DND-41 (cell line): ENCODE measurements at regions not wholly inside any gene's neighbourhood (a gene's known extent, or its start where the extent isn't known, plus 50 kb on each side); places are given as distances from the start of the nearest gene placed in this dataset.
"Not testable (repeated sequence)": the region's sequence is repeated elsewhere in the genome, so short reads cannot be mapped to it uniquely, and the experiment has no call there.

ENCODE experiments used
- ATAC-seq: fragments of 200-7000 bp; cut with Tn5 transposase; 3 replicates; pipeline ENCODE4 v1.9.1; 2021; ENCODE audit warnings: low read depth; ENCODE audit not compliant: insufficient read depth
- DNase-seq: peaks from one replicate; pipeline ENCODE4 v3.0.0-alpha.2; 2020
- H2AFZ ChIP-seq: 2 replicates; pipeline ENCODE4 v1.6.0; 2012; ENCODE audit warnings: low read depth, low read length
- H3K27ac ChIP-seq: 2 replicates; pipeline ENCODE4 v1.5.1; 2012; ENCODE audit warnings: low read length, inconsistent platforms
- H3K27me3 ChIP-seq: fragments of 200-600 bp; sonication (generic); 2 replicates; pipeline ENCODE4 v1.6.0; 2012; ENCODE audit warnings: low read length, mild to moderate bottlenecking, inconsistent platforms; ENCODE audit not compliant: insufficient read depth, poor library complexity
- H3K36me3 ChIP-seq: 2 replicates; pipeline ENCODE4 v1.5.1; 2012; ENCODE audit warnings: low read length, inconsistent platforms; ENCODE audit not compliant: insufficient read depth
- H3K4me1 ChIP-seq: 2 replicates; pipeline ENCODE4 v1.5.1; 2012; ENCODE audit warnings: mild to moderate bottlenecking, low read length; ENCODE audit not compliant: insufficient read depth
- H3K4me2 ChIP-seq: 2 replicates; pipeline ENCODE4 v1.6.0; 2012; ENCODE audit warnings: mild to moderate bottlenecking, moderate library complexity, low read length, inconsistent platforms; ENCODE audit not compliant: insufficient read depth
- H3K4me3 ChIP-seq, 2 experiments: fragments of 200-600 bp in 1 of 2; shearing (Covaris generic) in 1 of 2; 2 replicates each; pipeline ENCODE4 v1.5.1; 2012 to 2016; ENCODE audit warnings: inconsistent platforms in 2 of 2, low read length in 2 of 2, mild to moderate bottlenecking in 2 of 2, low read depth in 1 of 2, moderate library complexity in 1 of 2
- H3K79me2 ChIP-seq: 2 replicates; pipeline ENCODE4 v1.6.0; 2012; ENCODE audit warnings: low read length, inconsistent platforms; ENCODE audit not compliant: insufficient read depth
- H3K9ac ChIP-seq: 2 replicates; pipeline ENCODE4 v1.6.0; 2012; ENCODE audit warnings: low read depth, mild to moderate bottlenecking, inconsistent platforms, low read length, moderate library complexity
- H3K9me3 ChIP-seq: 2 replicates; pipeline ENCODE4 v1.5.1; 2012; ENCODE audit warnings: low read length, moderate library complexity, mild to moderate bottlenecking, inconsistent platforms; ENCODE audit not compliant: insufficient read depth, severe bottlenecking
- H4K20me1 ChIP-seq: 2 replicates; pipeline ENCODE4 v1.6.0; 2012; ENCODE audit warnings: low read length; ENCODE audit not compliant: insufficient read depth
- EZH2 ChIP-seq: IDR thresholded peaks from 3 replicates; pipeline ENCODE4 v1.6.1; 2012; ENCODE audit warnings: borderline replicate concordance, low read depth, mild to moderate bottlenecking, moderate library complexity, low read length, inconsistent platforms; ENCODE audit not compliant: severe bottlenecking
- TF ChIP-seq, protein P1 (sequence below): IDR thresholded peaks from 2 replicates; pipeline ENCODE4 v1.5.1; 2012; ENCODE audit warnings: borderline replicate concordance, low read length, moderate library complexity, mild to moderate bottlenecking; ENCODE audit not compliant: poor library complexity, severe bottlenecking; ENCODE audit errors: extremely low read depth

DNA sequence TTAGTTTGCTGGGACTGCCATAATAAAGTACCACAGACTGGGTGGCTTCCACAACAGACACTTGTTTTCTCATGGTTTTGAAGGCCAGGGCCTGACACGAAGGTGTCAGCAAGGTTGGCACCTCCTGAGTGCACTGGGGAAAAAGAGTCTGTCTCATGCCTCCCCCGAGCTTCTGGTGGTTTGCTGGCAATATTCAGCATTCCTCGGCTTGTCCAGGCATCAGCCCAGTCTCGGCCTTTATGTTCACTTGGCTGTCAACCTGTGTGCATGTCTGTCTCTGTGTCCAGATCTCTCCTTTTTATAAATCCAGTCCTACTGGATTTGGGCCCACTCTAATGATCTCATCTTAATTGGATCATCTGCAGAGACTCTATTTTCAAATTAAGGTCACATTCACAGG lies 72.6 kb downstream of the DOP1B start:
- Histone ChIP-seq H3K4me2 (no peak overlapping the region), H3K27me3 (no peaks in the 10 kb centered on the region), H3K9me3 (no peaks in the 10 kb centered on the region), H3K4me1 (no peaks in the 10 kb centered on the region), H3K79me2 (no peaks in the 10 kb centered on the region), H3K4me3 (no peak overlapping the region), H3K9ac (no peak overlapping the region), H4K20me1 (no peaks in the 10 kb centered on the region), H2AFZ (no peak overlapping the region), H3K36me3 (peaks cover 33% of the 10 kb centered on the region), H3K27ac (no peak overlapping the region)
- no peak for TF ChIP-seq EZH2
- TF ChIP-seq, protein P1, sequence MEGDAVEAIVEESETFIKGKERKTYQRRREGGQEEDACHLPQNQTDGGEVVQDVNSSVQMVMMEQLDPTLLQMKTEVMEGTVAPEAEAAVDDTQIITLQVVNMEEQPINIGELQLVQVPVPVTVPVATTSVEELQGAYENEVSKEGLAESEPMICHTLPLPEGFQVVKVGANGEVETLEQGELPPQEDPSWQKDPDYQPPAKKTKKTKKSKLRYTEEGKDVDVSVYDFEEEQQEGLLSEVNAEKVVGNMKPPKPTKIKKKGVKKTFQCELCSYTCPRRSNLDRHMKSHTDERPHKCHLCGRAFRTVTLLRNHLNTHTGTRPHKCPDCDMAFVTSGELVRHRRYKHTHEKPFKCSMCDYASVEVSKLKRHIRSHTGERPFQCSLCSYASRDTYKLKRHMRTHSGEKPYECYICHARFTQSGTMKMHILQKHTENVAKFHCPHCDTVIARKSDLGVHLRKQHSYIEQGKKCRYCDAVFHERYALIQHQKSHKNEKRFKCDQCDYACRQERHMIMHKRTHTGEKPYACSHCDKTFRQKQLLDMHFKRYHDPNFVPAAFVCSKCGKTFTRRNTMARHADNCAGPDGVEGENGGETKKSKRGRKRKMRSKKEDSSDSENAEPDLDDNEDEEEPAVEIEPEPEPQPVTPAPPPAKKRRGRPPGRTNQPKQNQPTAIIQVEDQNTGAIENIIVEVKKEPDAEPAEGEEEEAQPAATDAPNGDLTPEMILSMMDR = no peak
- ATAC-seq (no peak), DNase-seq (no peak)

DNA sequence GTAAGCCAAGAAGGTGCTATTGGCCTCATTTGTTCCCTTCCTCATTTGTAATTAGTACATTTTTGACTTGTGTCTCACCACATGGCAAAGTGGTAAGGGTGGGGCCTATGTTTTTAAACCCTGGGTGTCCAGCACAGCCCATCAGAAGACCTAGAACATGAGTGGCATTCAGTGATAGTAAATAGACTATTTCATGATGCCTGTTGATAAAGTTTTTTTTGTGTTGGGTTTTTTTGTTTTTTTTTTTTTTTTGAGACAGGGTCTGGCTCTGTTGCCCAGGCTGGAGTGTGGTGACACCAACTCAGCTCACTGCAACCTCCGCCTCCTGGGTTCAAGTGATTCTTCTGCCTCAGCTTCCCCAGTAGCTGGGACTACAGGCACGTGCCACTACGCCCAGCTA lies 74.8 kb downstream of the DOP1B start:
- H4K20me1 ChIP-seq, H3K79me2 ChIP-seq, H3K4me2 ChIP-seq, H2AFZ ChIP-seq, H3K4me3 ChIP-seq, H3K9me3 ChIP-seq, DNase-seq, H3K9ac ChIP-seq, H3K4me1 ChIP-seq, ATAC-seq, H3K27ac ChIP-seq, H3K27me3 ChIP-seq: not testable (repeated sequence)
- peaks cover 27% of the 10 kb centered on the region for H3K36me3 ChIP-seq

DNA sequence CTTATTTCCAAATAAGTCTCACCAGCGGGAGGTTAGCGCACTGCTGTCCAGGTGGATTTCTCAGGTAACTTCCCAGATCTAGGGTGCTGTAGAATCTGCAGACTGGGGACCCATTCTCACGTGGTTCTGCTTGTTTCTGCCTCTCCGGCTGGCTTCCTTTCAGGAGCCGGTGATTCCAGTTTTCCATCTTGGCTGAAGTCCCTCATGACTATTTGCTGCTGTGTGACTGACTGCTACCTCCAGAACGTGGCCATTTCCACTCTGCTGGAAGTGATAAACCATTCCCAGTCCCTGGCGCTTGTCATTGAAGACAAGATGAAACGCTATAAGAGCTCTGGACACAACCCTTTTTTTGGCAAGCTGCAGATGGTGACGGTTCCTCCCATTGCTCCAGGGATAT lies 76.0 kb downstream of the DOP1B start:
- H3K4me3 ChIP-seq = no peak overlapping the region
- no peaks in the 10 kb centered on the region for H3K27me3 ChIP-seq
- no peak for DNase-seq
- H3K4me2 ChIP-seq = no peak overlapping the region
- H3K27ac ChIP-seq = no peak overlapping the region
- H3K9ac ChIP-seq = no peak overlapping the region
- peaks cover 31% of the 10 kb centered on the region for H3K36me3 ChIP-seq
- TF ChIP-seq, protein P1 = no peak
- TF ChIP-seq EZH2 = no peak
- ATAC-seq = no peak
- H3K9me3 ChIP-seq = no peaks in the 10 kb centered on the region
- no peaks in the 10 kb centered on the region for H4K20me1 ChIP-seq
- H3K4me1 ChIP-seq = no peaks in the 10 kb centered on the region
- no peak overlapping the region for H2AFZ ChIP-seq
- H3K79me2 ChIP-seq = no peaks in the 10 kb centered on the region

DNA sequence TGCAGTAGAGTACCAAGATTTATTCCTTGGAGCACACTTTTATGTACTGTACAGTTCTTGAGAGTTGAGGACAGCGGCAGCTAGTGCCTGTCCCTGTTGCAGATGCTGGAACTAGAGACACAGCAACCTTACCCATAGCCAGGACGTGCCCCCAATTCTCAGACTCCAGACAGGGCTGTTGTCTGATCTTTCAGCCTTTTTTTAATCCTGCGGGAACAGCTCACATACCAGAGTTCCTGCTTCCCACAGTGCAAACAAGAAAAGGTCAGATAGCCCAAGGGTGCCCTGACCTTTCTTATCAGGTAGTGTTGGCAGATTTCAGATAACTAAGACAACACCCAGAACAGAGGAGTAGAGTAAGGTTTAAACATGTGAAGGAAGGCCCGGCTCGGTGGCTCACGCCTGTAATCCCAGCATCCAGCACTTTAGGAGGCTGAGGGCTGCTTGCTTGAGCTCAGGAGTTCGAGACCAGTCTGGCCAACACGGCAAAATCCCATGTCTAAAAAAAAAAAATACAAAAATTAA lies 78.5 kb downstream of the DOP1B start:
- no peaks in the 10 kb centered on the region for H3K9me3 ChIP-seq
- no peak for DNase-seq
- H3K4me3 ChIP-seq = no peak overlapping the region
- no peaks in the 10 kb centered on the region for H3K4me1 ChIP-seq
- H3K9ac ChIP-seq = no peak overlapping the region
- TF ChIP-seq, protein P1 = no peak
- TF ChIP-seq EZH2 = no peak
- H3K4me2 ChIP-seq = no peak overlapping the region
- H3K79me2 ChIP-seq = no peaks in the 10 kb centered on the region
- no peaks in the 10 kb centered on the region for H3K27me3 ChIP-seq
- H4K20me1 ChIP-seq = no peaks in the 10 kb centered on the region
- ATAC-seq = no peak
- no peak overlapping the region for H3K27ac ChIP-seq
- H3K36me3 ChIP-seq = peaks cover 39% of the 10 kb centered on the region
- H2AFZ ChIP-seq = no peak overlapping the region
